NCI-H526 (cell line): ENCODE measurements at regions not wholly inside any gene's neighbourhood (a gene's known extent, or its start where the extent isn't known, plus 50 kb on each side); places are given as distances from the start of the nearest gene placed in this dataset.
"Not testable (repeated sequence)": the region's sequence is repeated elsewhere in the genome, so short reads cannot be mapped to it uniquely, and the experiment has no call there.

Source experiments
- DNase-seq, 2 experiments: peaks; one replicate each; lab custom pipeline; 2025; lab: John Stamatoyannopoulos, UW

GRCh38 chr1:214861615-214862014 lies 220.9 kb upstream of the KCNK2 start:
- DNase-seq, result no peak

- DNase-seq, result no peak
Measured at GRCh38 chr1:214862421-214862820, 220.1 kb upstream of the KCNK2 start.

GRCh38 chr1:214864896-214865688 lies 217.4 kb upstream of the KCNK2 start:
- DNase-seq, result no peak

GRCh38 chr1:214870426-214870825 lies 212.1 kb upstream of the KCNK2 start:
- not testable (repeated sequence) for DNase-seq

DNA sequence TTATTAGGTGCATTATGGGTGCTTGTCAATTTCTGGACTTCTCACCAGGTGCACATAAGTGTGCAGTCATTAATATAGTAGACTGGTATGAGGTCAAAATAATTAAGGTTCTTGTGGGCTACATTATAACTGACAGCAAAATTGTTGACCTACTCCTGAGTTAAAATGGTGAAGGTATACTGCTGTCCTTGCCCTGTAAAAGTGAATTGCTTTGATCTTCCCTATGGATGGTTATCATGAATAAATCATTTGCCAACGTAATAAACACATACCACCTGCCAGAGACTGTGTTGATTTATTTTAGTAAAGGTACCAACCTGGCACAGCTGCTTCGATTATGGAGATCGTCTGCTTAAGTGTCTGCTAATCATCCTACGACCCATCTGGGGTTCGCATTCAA lies 201.6 kb upstream of the KCNK2 start:
- DNase-seq, result no peak

DNA sequence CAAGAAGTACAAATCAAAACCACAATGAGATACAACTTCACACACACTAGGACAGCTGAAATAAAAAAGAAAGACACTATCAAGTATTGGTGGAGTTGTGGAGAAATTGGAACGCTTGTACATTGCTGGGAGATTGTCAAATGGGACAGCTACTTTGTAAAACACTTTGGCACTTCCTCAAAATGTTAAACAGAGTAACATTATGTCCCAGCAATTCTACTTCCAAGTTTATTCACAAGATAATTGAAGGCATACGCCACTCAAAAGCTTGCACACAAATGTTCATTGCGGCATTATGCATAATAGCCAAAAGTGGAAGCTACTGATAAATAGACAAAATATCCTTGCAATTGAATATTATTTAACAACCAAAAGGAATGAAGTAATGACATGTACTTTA lies 199.9 kb upstream of the KCNK2 start:
- no peak for DNase-seq

DNA sequence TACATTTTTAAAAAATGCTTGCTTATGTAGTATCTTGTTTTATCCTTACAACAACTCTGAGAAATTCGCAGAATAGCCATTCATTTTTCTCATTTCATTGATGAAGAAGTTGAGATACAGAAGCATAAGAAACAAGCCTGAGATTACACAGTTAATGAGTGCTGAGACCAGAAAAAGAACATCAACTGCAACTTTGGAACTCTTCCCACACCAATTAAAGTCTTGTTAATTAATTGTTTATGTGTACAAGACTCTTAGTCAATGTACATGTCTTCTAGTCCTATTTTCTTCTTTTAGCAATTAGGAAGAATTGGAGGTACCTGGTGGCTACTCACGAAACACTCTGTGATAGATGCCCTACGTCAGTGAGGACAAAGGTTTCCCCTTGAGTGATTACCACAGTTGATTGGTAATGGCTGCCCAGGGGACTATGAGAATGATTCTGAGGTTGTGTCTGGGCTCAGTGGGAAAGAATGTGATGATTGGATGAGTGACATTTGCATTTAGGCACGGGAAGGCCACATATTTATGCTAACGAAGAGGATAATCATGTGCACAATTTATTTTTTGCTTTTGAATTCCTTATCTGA lies 187.4 kb upstream of the KCNK2 start:
- no peak for DNase-seq

DNA sequence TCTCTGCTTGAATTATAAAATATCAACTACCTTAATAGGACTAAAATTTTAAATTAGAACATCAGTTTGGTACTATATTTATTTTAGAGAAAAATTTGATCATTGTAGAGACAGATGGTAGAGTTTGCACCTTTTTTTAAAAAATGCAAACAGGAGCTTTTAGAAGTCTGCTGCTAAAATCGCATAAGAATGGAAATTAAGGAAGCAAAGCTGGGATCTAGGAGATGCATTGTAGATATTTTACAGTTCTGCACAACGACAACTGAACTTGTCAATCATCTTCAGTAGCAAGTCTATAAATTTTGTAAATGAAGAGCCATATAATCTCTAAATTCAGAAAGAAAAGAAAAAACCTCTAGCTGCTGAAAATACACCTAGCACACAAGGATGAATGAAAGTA lies 185.6 kb upstream of the KCNK2 start:
- no peak for DNase-seq

DNA sequence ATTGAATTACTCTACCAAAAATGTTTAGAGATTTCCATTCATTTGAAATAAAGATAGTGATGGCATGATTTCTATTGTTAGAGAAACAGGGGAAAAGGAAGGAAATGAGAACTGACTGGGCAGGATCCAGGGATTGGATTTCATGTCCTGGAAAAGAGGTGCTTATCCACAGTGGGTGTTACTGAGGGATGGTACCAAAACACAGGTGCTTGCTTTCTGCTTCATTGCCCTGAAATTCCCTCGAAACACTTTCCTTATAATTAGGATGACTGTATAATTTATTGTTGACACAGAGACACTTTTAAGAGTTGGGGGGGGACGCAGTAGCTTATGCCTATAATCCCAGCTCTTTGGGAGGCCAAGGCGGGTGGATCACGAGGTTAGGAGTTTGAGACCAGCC lies 185.0 kb upstream of the KCNK2 start:
- no peak for DNase-seq

GRCh38 chr1:214898161-214898560 lies 184.4 kb upstream of the KCNK2 start:
- no peak for DNase-seq

- DNase-seq, result no peak
Measured at GRCh38 chr1:214898718-214899117, 183.8 kb upstream of the KCNK2 start.

DNA sequence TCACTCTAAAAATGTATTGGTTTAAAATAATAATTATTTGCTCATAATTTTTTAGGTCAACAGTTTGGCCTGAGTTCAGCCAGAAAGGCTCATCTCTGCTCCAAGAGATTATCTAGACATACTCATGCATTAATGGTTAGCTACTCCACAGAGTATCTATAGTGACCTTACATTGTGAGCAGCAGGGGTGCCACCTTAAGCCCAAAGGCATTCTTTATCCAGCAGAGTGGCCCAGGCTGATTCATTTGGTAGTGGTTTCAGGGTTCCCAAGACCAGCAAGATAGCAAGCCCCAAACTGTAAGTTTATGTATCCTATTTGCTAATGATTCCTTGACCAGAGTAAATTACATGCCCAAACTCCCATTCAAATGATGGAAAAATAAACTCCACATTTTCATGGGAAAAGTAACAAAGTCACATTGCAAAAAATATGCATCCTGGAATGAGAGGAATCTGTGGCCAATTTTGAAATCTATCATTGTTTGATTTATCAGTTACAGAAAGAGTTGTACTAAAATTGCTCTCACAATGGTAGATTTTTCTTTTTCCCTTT lies 182.6 kb upstream of the KCNK2 start:
- no peak for DNase-seq

- no peak for DNase-seq
Measured at GRCh38 chr1:214900590-214900989, 181.9 kb upstream of the KCNK2 start.

- DNase-seq, result no peak
Measured at GRCh38 chr1:214901718-214902117, 180.8 kb upstream of the KCNK2 start.

- DNase-seq, result no peak
Measured at GRCh38 chr1:214902636-214903320, 179.8 kb upstream of the KCNK2 start.

- no peak for DNase-seq
Measured at GRCh38 chr1:214912127-214912526, 170.4 kb upstream of the KCNK2 start.

GRCh38 chr1:214913966-214914365 lies 168.6 kb upstream of the KCNK2 start:
- DNase-seq, result no peak

DNA sequence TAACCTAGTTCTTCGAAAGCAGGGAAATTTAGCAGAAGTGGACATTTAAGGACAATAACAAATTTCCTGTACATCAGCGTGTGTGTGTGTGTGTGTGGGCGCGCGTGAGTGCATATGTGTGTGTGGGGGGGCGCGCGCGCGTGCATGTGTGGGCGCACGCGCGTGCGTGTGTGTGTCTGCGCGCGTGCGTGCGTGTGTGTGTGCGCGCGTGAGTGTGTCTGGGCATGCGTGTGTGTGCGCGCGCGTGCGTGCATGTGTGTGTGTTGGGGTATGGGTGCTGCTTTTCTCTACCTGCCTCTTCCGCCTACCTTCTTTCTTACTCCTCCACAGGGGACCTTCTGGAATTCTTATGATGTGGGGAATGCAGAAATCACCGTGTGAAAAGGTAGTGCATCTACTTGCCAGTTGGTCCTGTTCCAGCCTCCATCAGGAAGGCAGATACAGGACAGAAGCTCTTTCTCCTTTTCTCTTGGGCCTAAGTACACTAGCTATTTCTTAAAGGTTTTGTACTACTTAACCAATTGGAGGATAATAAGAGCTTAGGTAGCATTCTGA lies 165.4 kb upstream of the KCNK2 start:
- DNase-seq, result no peak

DNA sequence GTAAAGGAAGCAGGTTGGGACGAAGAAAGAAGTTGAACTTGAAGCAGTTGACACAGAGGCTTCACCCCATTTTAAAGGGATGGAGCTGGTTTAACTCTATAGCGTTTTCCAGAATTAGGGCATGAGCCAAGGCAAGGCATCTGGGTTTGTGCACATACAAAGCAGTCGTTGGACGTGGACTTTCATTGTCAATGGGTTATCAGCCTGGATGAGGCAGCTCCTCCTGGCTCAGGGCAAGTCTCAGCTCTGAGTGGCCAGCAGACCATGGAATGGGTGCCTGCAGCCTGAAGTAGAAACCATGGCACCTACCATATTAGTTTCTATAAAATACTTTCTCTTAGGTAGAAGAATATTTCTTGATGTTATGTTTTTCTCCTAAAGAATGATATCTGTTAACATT lies 163.8 kb upstream of the KCNK2 start:
- DNase-seq, result no peak

GRCh38 chr1:214920337-214920736 lies 162.2 kb upstream of the KCNK2 start:
- DNase-seq, result no peak

- DNase-seq, result no peak
Measured at GRCh38 chr1:214923278-214923915, 159.1 kb upstream of the KCNK2 start.

DNA sequence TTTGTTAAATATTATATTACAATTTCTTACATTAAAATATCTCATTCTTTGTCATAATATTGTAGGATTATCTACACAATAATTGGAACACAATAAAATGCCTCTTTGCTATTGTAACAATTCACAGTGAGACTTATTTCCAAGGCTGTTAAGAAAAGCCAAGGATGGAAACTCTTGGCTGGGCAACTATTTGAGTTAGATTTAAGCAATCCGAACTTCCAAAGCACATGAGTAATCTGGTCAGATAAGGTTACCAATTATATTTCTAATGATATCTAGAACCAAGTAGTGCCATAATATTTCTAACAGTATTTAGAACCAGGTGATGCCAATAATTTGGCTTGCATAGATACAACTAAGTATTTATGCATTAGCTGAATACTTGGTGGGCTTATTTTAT lies 154.7 kb upstream of the KCNK2 start:
- no peak for DNase-seq
